Esophagus squamous epithelium (tissue), 4 donors: ENCODE measurements at regions not wholly inside any gene's neighbourhood (a gene's known extent, or its start where the extent isn't known, plus 50 kb on each side); places are given as distances from the start of the nearest gene placed in this dataset.

ENCODE experiments used
- CTCF ChIP-seq, 6 experiments: fragments of 450-650 bp in 4 of 6; fragments of 200-600 bp in 2 of 6; sonication (generic) in 2 of 6; IDR thresholded peaks; one replicate each; pipeline ENCODE4 v1.5.1; 2016 to 2019; ENCODE audit warnings: antibody characterized with exemption in 6 of 6, mild to moderate bottlenecking in 4 of 6, moderate library complexity in 4 of 6
- POLR2A ChIP-seq, 4 donors: fragments of 450-650 bp; IDR thresholded peaks; one replicate each; pipeline ENCODE4 v1.6.1; 2017; ENCODE audit warnings: antibody characterized with exemption in 4 of 4, mild to moderate bottlenecking in 4 of 4, moderate library complexity in 3 of 4

GRCh38 chr6:101203664-101204063 is 189.8 kb upstream of the GRIK2 start:
- no peak for TF ChIP-seq CTCF (IDR thresholded peaks at IDR 0.05)
- no peak for TF ChIP-seq POLR2A (IDR thresholded peaks at IDR 0.05)
